ENCODE measurements at regions not wholly inside any gene's neighbourhood (a gene's known extent, or its start where the extent isn't known, plus 50 kb on each side); places are given as distances from the start of the nearest gene placed in this dataset.

GRCh38 chr1:199837321-199837720, 190.2 kb upstream of the NR5A2 start:
- TF ChIP-seq POLR2A (IDR thresholded peaks at IDR 0.05) (no peak), POLR2AphosphoS5 (IDR thresholded peaks at IDR 0.05) (no peak)
- TF ChIP-seq, protein P1, sequence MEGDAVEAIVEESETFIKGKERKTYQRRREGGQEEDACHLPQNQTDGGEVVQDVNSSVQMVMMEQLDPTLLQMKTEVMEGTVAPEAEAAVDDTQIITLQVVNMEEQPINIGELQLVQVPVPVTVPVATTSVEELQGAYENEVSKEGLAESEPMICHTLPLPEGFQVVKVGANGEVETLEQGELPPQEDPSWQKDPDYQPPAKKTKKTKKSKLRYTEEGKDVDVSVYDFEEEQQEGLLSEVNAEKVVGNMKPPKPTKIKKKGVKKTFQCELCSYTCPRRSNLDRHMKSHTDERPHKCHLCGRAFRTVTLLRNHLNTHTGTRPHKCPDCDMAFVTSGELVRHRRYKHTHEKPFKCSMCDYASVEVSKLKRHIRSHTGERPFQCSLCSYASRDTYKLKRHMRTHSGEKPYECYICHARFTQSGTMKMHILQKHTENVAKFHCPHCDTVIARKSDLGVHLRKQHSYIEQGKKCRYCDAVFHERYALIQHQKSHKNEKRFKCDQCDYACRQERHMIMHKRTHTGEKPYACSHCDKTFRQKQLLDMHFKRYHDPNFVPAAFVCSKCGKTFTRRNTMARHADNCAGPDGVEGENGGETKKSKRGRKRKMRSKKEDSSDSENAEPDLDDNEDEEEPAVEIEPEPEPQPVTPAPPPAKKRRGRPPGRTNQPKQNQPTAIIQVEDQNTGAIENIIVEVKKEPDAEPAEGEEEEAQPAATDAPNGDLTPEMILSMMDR (IDR thresholded peaks at IDR 0.05) = no peak

Data from suprapubic skin (tissue), 4 donors.